ENCODE measurements at regions not wholly inside any gene's neighbourhood (a gene's known extent, or its start where the extent isn't known, plus 50 kb on each side); places are given as distances from the start of the nearest gene placed in this dataset.

GRCh38 chr1:238710697-238711096, 675.7 kb upstream of the CHRM3 start:
- Histone ChIP-seq H3K4me2 (replicated peaks; ENCODE audit: low read depth, low read length, poor library complexity, severe bottlenecking) (no peak overlapping the region), H3K9me3 (ENCODE audit: control extremely low read depth in 1 of 3, control insufficient read depth in 2 of 3, insufficient read depth in 1 of 3, low read length in 2 of 3) (no peaks in the 10 kb centered on the region), H3K4me3 (ENCODE audit: control extremely low read depth in 1 of 5, extremely low read depth in 1 of 5, insufficient read depth in 1 of 5, low read depth in 2 of 5, low read length in 4 of 5) (no peak overlapping the region), H2AFZ (ENCODE audit: insufficient read depth, low read depth, low read length, poor library complexity, severe bottlenecking) (no peak overlapping the region), H3K36me3 (replicated peaks in 1 of 2; ENCODE audit: control extremely low read depth in 1 of 2, control insufficient read depth in 1 of 2, extremely low read depth in 1 of 2, insufficient read depth in 2 of 2, low read length in 1 of 2) (no peaks in the 10 kb centered on the region), H3K4me1 (ENCODE audit: control insufficient read depth in 2 of 2, insufficient read depth in 2 of 2, low read length in 2 of 2) (no peaks in the 10 kb centered on the region), H3K27me3 (replicated peaks in 1 of 4; ENCODE audit: control extremely low read depth in 1 of 4, control insufficient read depth in 3 of 4, insufficient read depth in 4 of 4, low read length in 3 of 4) (no peaks in the 10 kb centered on the region), H3K79me2 (ENCODE audit: control insufficient read depth, insufficient read depth, low read length) (no peaks in the 10 kb centered on the region), H4K20me1 (ENCODE audit: control insufficient read depth, insufficient read depth, low read length, poor library complexity, severe bottlenecking) (no peaks in the 10 kb centered on the region), H3K9ac (ENCODE audit: low read length) (no peak overlapping the region), H3K27ac (ENCODE audit: low read length in 2 of 2) (no peak overlapping the region)
- intact Hi-C loops (cut with micrococcal nuclease), result no loop called here
- no peaks in the 10 kb centered on the region for H3K9me3 Mint-ChIP-seq (ENCODE audit: insufficient read depth)
- H3K27ac Mint-ChIP-seq, result no peak overlapping the region
- ATAC-seq (ENCODE audit: low read depth), result no peak
- ChIA-PET POLR2A (no interaction called here), CTCF (no interaction called here)
- no CpG with 5 or more reads among the region's 2 CpGs for WGBS (ENCODE audit: insufficient coverage)
- DNase-seq, result no peak
- H3K4me3 Mint-ChIP-seq, result no peak overlapping the region
- no peak for TF ChIP-seq CTCF (IDR thresholded peaks at IDR 0.05)
- no peak for TF ChIP-seq EZH2 (IDR thresholded peaks at IDR 0.05; ENCODE audit: borderline replicate concordance, insufficient read depth, low read depth, low read length, poor library complexity, severe bottlenecking)
- no peaks in the 10 kb centered on the region for H3K4me1 Mint-ChIP-seq
- H3K27me3 Mint-ChIP-seq, result no peaks in the 10 kb centered on the region

DNA sequence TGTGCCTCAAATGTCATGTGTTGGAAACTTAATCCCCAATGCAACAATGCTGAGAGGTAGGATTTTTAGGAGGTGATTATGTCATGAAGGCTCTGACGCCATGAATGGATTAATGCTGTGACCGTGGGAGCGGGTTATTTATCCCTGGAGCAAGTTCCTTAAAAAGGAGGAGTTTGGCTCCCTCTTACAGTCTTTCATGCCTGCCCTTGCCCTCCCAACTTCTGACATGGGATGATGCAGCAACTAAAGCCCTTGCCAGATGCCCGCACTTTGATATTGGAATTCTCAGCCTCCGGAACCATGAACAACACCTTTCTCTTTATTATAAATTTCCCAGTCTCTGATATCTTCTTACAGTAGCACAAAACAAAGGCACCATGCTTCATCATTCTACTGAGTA, 685.3 kb upstream of the CHRM3 start:
- Histone ChIP-seq H3K9ac (ENCODE audit: low read length) (no peak overlapping the region), H3K27ac (ENCODE audit: low read length in 2 of 2) (no peak overlapping the region), H3K4me2 (replicated peaks; ENCODE audit: low read depth, low read length, poor library complexity, severe bottlenecking) (no peak overlapping the region), H3K9me3 (ENCODE audit: control extremely low read depth in 1 of 3, control insufficient read depth in 2 of 3, insufficient read depth in 1 of 3, low read length in 2 of 3) (peaks cover 0 to 3% (median 0%) of the 10 kb centered on the region in 3 donors), H3K36me3 (replicated peaks in 1 of 2; ENCODE audit: control extremely low read depth in 1 of 2, control insufficient read depth in 1 of 2, extremely low read depth in 1 of 2, insufficient read depth in 2 of 2, low read length in 1 of 2) (no peaks in the 10 kb centered on the region), H4K20me1 (ENCODE audit: control insufficient read depth, insufficient read depth, low read length, poor library complexity, severe bottlenecking) (no peaks in the 10 kb centered on the region), H2AFZ (ENCODE audit: insufficient read depth, low read depth, low read length, poor library complexity, severe bottlenecking) (no peak overlapping the region), H3K4me1 (ENCODE audit: control insufficient read depth in 2 of 2, insufficient read depth in 2 of 2, low read length in 2 of 2) (no peaks in the 10 kb centered on the region), H3K79me2 (ENCODE audit: control insufficient read depth, insufficient read depth, low read length) (no peaks in the 10 kb centered on the region), H3K27me3 (replicated peaks in 1 of 4; ENCODE audit: control extremely low read depth in 1 of 4, control insufficient read depth in 3 of 4, insufficient read depth in 4 of 4, low read length in 3 of 4) (no peaks in the 10 kb centered on the region), H3K4me3 (ENCODE audit: control extremely low read depth in 1 of 5, extremely low read depth in 1 of 5, insufficient read depth in 1 of 5, low read depth in 2 of 5, low read length in 4 of 5) (no peak overlapping the region)
- ATAC-seq (ENCODE audit: low read depth), result no peak
- POLR2A ChIA-PET, result no interaction called here
- H3K27me3 Mint-ChIP-seq, result no peaks in the 10 kb centered on the region
- CTCF ChIA-PET, result no interaction called here
- peaks cover 6% of the 10 kb centered on the region for H3K9me3 Mint-ChIP-seq (ENCODE audit: insufficient read depth)
- intact Hi-C loops (cut with micrococcal nuclease), result no loop called here
- no peak for DNase-seq
- H3K4me3 Mint-ChIP-seq, result no peak overlapping the region
- TF ChIP-seq EZH2 (IDR thresholded peaks at IDR 0.05; ENCODE audit: borderline replicate concordance, insufficient read depth, low read depth, low read length, poor library complexity, severe bottlenecking) (no peak), CTCF (IDR thresholded peaks at IDR 0.05) (no peak)
- no peak overlapping the region for H3K27ac Mint-ChIP-seq
- H3K4me1 Mint-ChIP-seq, result no peaks in the 10 kb centered on the region
- 97% methylated on average over 5 of the region's 5 CpGs for WGBS (ENCODE audit: insufficient coverage)

Data from B cell (primary cell).